Adrenal gland (tissue), 9 donors: ENCODE measurements at regions not wholly inside any gene's neighbourhood (a gene's known extent, or its start where the extent isn't known, plus 50 kb on each side); places are given as distances from the start of the nearest gene placed in this dataset.

ENCODE experiments used
- DNase-seq, 7 donors: peaks; one replicate each; pipeline ENCODE4 v3.0.0-alpha.2; 2019 to 2020
- H3K27ac ChIP-seq, 5 donors: fragments of 200-600 bp; sonication (generic) in 4 of 5; 1 replicate in 3 of 5; 2 replicates in 2 of 5; pipeline versions ENCODE4 v1.5.1 to v1.8.0; 2016 to 2020; ENCODE audit warnings: mild to moderate bottlenecking in 1 of 5
- H3K27me3 ChIP-seq: fragments of 200-600 bp; 2 replicates; pipeline ENCODE4 v1.8.0; 2021
- H3K36me3 ChIP-seq, 2 donors: fragments of 200-600 bp; replicated peaks in 1 of 2; 1 replicate in 1 of 2; 2 replicates in 1 of 2; pipeline versions ENCODE4 v1.5.1 to v1.8.0; 2018 to 2022
- H3K4me1 ChIP-seq, 2 donors: fragments of 200-600 bp; replicated peaks in 1 of 2; 1 replicate in 1 of 2; 2 replicates in 1 of 2; pipeline versions ENCODE4 v1.5.1 to v1.8.0; 2018 to 2021
- H3K4me3 ChIP-seq, 4 donors: fragments of 200-600 bp; sonication (generic) in 3 of 4; one replicate each; pipeline ENCODE4 v1.5.1; 2016 to 2018
- H3K9me3 ChIP-seq, 3 donors: fragments of 200-600 bp; sonication (generic) in 1 of 3; replicated peaks in 1 of 3; 1 replicate in 2 of 3; 2 replicates in 1 of 3; pipeline versions ENCODE4 v1.5.1 to v1.8.0; 2016 to 2021
- CTCF ChIP-seq, 6 experiments: fragments of 450-650 bp in 4 of 6; fragments of 200-600 bp in 2 of 6; sonication (generic) in 1 of 6; IDR thresholded peaks; 1 replicate in 5 of 6; 2 replicates in 1 of 6; pipeline versions ENCODE4 v1.5.1 to v1.8.0; 2016 to 2021; ENCODE audit warnings: antibody characterized with exemption in 6 of 6, mild to moderate bottlenecking in 2 of 6, moderate library complexity in 1 of 6
- POLR2A ChIP-seq, 2 donors: fragments of 450-650 bp; IDR thresholded peaks; one replicate each; pipeline ENCODE4 v1.6.1; 2017; ENCODE audit warnings: antibody characterized with exemption in 2 of 2, mild to moderate bottlenecking in 2 of 2, moderate library complexity in 1 of 2
- WGBS, 4 donors: extraction: QIAGEN DNeasy Blood & Tissue Kit in 2 of 4; methylation state at CpG; one replicate each; pipeline versions ENCODE4 v1.1.5 to v1.1.7; 2013 to 2017; 5-methylcytosine and 5-hydroxymethylcytosine counted together
- intact Hi-C, 2 donors: fragments of 100-400 bp; cut with DNase I; formaldehyde crosslinking; loops; one replicate each; pipeline versions ENCODE4 v1.14.1 to v1.15.0; 2022 to 2023
- donor health status: healthy with polysubstance abuse.
- donor health status: Bipolar disorder and iron deficiency.
- donor health status: DM: yes; HTN: yes; CAD: no.
- donor health status: DM: no; HTN: no; CAD: no.
- donor health status: DM: no; HTN: no; CAD: no.

DNA sequence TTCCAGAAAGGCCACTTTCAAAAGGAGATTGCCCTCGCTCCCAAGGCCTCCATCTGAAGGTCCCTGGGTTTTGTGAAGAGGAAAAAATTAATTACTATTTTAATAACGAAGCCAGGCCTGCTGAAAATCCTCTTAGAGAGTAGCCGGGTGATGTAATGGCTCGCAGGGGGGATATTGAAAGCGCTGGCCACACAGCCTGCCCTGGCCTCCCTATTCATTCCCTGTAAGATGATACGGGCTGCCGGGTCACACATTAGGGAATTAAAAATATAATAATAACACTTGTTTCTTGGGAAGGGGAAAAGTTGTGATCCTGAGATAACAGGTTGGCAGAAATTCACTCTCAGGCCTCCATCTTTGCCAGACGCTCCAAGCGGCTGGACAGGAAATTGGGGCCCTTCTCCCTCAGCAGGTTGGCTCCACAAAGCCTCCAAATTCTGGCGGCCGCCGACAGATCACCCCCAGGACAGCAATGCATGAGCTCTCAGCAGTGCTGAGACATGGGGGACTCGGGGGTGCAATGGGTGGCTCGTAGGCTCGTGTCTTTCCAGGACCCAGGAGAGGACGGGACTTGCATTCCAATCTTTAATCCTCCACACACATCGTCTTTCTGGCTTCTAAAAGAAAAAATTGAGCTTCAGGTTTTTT lies 299.9 kb upstream of the SALL3 start:
- intact Hi-C loops = no loop called here
- WGBS, 4 donors = 74 to 85% (median 77%) methylated on average over 17 of the region's 17 CpGs
- H3K36me3 ChIP-seq = no peaks in the 10 kb centered on the region
- TF ChIP-seq POLR2A (IDR thresholded peaks at IDR 0.05) (no peak), CTCF (IDR thresholded peaks at IDR 0.05) (no peak)
- H3K27me3 ChIP-seq = no peaks in the 10 kb centered on the region
- DNase-seq = no peak
- H3K4me3 ChIP-seq = no peak overlapping the region
- no peaks in the 10 kb centered on the region for H3K4me1 ChIP-seq
- H3K9me3 ChIP-seq = no peaks in the 10 kb centered on the region
- H3K27ac ChIP-seq = no peak overlapping the region

GRCh38 chr18:78681396-78681795 lies 298.2 kb upstream of the SALL3 start:
- H3K9me3 ChIP-seq = no peaks in the 10 kb centered on the region
- no peaks in the 10 kb centered on the region for H3K4me1 ChIP-seq
- no peak overlapping the region for H3K27ac ChIP-seq
- intact Hi-C loops = no loop called here
- H3K36me3 ChIP-seq = no peaks in the 10 kb centered on the region
- H3K4me3 ChIP-seq = no peak overlapping the region
- no peak for TF ChIP-seq POLR2A (IDR thresholded peaks at IDR 0.05)
- TF ChIP-seq CTCF (IDR thresholded peaks at IDR 0.05) = no peak
- no peaks in the 10 kb centered on the region for H3K27me3 ChIP-seq
- WGBS, 4 donors = 76 to 84% (median 80%) methylated on average over 11 to 12 of the region's 12 CpGs
- no peak for DNase-seq

- Histone ChIP-seq H3K27me3 (no peaks in the 10 kb centered on the region), H3K9me3 (no peaks in the 10 kb centered on the region), H3K4me1 (no peaks in the 10 kb centered on the region), H3K4me3 (no peak overlapping the region), H3K27ac (no peak overlapping the region), H3K36me3 (no peaks in the 10 kb centered on the region)
- DNase-seq = no peak
- intact Hi-C loops = no loop called here
- WGBS, 4 donors = 80 to 92% (median 88%) methylated on average over 11 to 12 of the region's 12 CpGs
- TF ChIP-seq CTCF (IDR thresholded peaks at IDR 0.05) (no peak), POLR2A (IDR thresholded peaks at IDR 0.05) (no peak)
Measured at GRCh38 chr18:78681934-78682333, 297.7 kb upstream of the SALL3 start.

- Histone ChIP-seq H3K4me3 (no peak overlapping the region), H3K27ac (no peak overlapping the region), H3K9me3 (no peaks in the 10 kb centered on the region), H3K36me3 (no peaks in the 10 kb centered on the region), H3K4me1 (no peaks in the 10 kb centered on the region), H3K27me3 (no peaks in the 10 kb centered on the region)
- DNase-seq = no peak
- intact Hi-C loops = no loop called here
- WGBS, 4 donors = 46 to 62% (median 56%) methylated on average over 13 of the region's 13 CpGs
- TF ChIP-seq POLR2A (IDR thresholded peaks at IDR 0.05) (no peak), CTCF (IDR thresholded peaks at IDR 0.05) (no peak)
Measured at GRCh38 chr18:78682716-78683115, 296.9 kb upstream of the SALL3 start.
